Nephron (organoid): ENCODE measurements at regions not wholly inside any gene's neighbourhood (a gene's known extent, or its start where the extent isn't known, plus 50 kb on each side); places are given as distances from the start of the nearest gene placed in this dataset.
"Not testable (repeated sequence)": the region's sequence is repeated elsewhere in the genome, so short reads cannot be mapped to it uniquely, and the experiment has no call there.

Experiments
- H3K27ac Mint-ChIP-seq, 3 experiments: 2 replicates each; pipeline ENCODE4 v1.8.0; 2020; ENCODE audit warnings: mixed read lengths in 3 of 3, mild to moderate bottlenecking in 2 of 3, moderate library complexity in 1 of 3
- H3K27me3 Mint-ChIP-seq: 2 replicates; pipeline ENCODE4 v1.8.0; 2021; ENCODE audit warnings: low read depth, mild to moderate bottlenecking, moderate library complexity, mixed read lengths
- H3K36me3 Mint-ChIP-seq: 2 replicates; pipeline ENCODE4 v1.8.0; 2020; ENCODE audit warnings: low read depth, mixed read lengths
- H3K4me1 Mint-ChIP-seq: 2 replicates; pipeline ENCODE4 v1.8.0; 2020; ENCODE audit warnings: mixed read lengths
- H3K4me3 Mint-ChIP-seq, 3 experiments: 2 replicates each; pipeline ENCODE4 v1.8.0; 2020; ENCODE audit warnings: mild to moderate bottlenecking in 3 of 3, mixed read lengths in 3 of 3, moderate library complexity in 2 of 3
- H3K9me3 Mint-ChIP-seq: 2 replicates; pipeline ENCODE4 v1.8.0; 2020; ENCODE audit warnings: mixed read lengths
- TF ChIP-seq, protein P1 (sequence below), 3 experiments: fragments of 200-600 bp; sonication (generic); IDR thresholded peaks; one replicate each; pipeline ENCODE4 v1.5.0; 2021; ENCODE audit warnings: antibody characterized with exemption in 3 of 3; ENCODE audit not compliant: unreplicated experiment in 3 of 3

DNA sequence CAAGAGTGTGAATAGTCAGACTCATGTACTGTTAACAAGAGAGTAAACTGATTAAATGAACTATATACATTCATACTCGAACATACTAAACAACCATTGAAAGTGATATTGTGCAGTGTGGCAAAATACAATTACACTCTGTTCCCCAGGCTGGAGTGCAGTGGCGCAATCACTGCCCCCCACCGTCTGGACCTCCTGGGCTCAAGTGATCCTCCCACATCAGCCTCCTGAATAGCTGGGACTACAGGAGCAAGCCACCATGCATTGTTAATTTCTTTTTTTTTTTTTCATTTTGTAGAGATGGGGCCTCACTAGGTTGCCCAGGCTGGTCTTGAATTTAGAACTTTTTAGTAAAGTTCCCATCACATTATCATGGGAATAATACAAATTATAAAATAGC is 77.3 kb upstream of the LSM14A start:
- H3K9me3 Mint-ChIP-seq = no peaks in the 10 kb centered on the region
- TF ChIP-seq, protein P1, sequence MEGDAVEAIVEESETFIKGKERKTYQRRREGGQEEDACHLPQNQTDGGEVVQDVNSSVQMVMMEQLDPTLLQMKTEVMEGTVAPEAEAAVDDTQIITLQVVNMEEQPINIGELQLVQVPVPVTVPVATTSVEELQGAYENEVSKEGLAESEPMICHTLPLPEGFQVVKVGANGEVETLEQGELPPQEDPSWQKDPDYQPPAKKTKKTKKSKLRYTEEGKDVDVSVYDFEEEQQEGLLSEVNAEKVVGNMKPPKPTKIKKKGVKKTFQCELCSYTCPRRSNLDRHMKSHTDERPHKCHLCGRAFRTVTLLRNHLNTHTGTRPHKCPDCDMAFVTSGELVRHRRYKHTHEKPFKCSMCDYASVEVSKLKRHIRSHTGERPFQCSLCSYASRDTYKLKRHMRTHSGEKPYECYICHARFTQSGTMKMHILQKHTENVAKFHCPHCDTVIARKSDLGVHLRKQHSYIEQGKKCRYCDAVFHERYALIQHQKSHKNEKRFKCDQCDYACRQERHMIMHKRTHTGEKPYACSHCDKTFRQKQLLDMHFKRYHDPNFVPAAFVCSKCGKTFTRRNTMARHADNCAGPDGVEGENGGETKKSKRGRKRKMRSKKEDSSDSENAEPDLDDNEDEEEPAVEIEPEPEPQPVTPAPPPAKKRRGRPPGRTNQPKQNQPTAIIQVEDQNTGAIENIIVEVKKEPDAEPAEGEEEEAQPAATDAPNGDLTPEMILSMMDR (IDR thresholded peaks at IDR 0.05; ENCODE audit: unreplicated experiment in 3 of 3) = no peak
- H3K27ac Mint-ChIP-seq = no peak overlapping the region
- H3K4me3 Mint-ChIP-seq = no peak overlapping the region
- no peaks in the 10 kb centered on the region for H3K36me3 Mint-ChIP-seq
- peaks cover 5% of the 10 kb centered on the region for H3K4me1 Mint-ChIP-seq
- H3K27me3 Mint-ChIP-seq = peaks cover 13% of the 10 kb centered on the region

DNA sequence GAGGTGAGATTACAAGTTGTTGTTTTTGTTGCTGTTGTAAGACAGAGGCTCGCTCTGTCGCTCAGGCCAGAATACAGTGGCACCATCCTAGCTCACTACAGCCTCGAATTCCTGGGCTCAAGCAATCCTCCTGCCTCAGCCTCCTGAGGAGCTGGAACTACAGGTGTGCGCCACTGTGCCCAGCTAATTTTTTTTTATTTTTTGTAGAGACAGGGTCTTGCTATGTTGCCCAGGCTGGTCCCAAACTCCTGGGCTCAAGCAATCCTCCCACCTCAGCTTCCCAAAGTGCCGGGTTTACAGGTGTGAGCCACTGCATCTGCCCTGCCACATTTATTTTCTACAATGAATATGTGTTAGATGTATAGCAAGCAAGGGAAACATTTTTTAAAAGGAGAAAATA is 76.9 kb upstream of the LSM14A start:
- H3K4me3 Mint-ChIP-seq, H3K36me3 Mint-ChIP-seq, H3K27ac Mint-ChIP-seq, H3K9me3 Mint-ChIP-seq, H3K4me1 Mint-ChIP-seq: not testable (repeated sequence)
- H3K27me3 Mint-ChIP-seq = peaks cover 16% of the 10 kb centered on the region

- H3K27me3 Mint-ChIP-seq = peaks cover 16% of the 10 kb centered on the region
- peak overlapping the region in 2 of 3 experiments; percentile 22 to 23 for H3K4me3 Mint-ChIP-seq
- TF ChIP-seq, protein P1 (IDR thresholded peaks at IDR 0.05; ENCODE audit: unreplicated experiment in 3 of 3) = peak; percentile 60 to 83 (median 66)
- H3K9me3 Mint-ChIP-seq = no peaks in the 10 kb centered on the region
- H3K27ac Mint-ChIP-seq = no peak overlapping the region
- H3K4me1 Mint-ChIP-seq = peaks cover 5% of the 10 kb centered on the region
- H3K36me3 Mint-ChIP-seq = no peaks in the 10 kb centered on the region
Measured at GRCh38 chr19:34096020-34096915, 76.0 kb upstream of the LSM14A start.

GRCh38 chr19:34104096-34104495 is 68.2 kb upstream of the LSM14A start:
- H3K4me1 Mint-ChIP-seq = no peaks in the 10 kb centered on the region

GRCh38 chr19:34104557-34104956 is 67.7 kb upstream of the LSM14A start:
- H3K4me1 Mint-ChIP-seq = no peaks in the 10 kb centered on the region
- no peaks in the 10 kb centered on the region for H3K9me3 Mint-ChIP-seq
- H3K27me3 Mint-ChIP-seq = peaks cover 7% of the 10 kb centered on the region
- no peaks in the 10 kb centered on the region for H3K36me3 Mint-ChIP-seq
- H3K4me3 Mint-ChIP-seq = no peak overlapping the region
- TF ChIP-seq, protein P1 (IDR thresholded peaks at IDR 0.05; ENCODE audit: unreplicated experiment in 3 of 3) = no peak
- H3K27ac Mint-ChIP-seq = no peak overlapping the region

More at GRCh38 chr19:34104096-34104495, 68.2 kb upstream of the LSM14A start:
- Mint-ChIP-seq H3K27me3 (peaks cover 5% of the 10 kb centered on the region), H3K36me3 (no peaks in the 10 kb centered on the region), H3K27ac (no peak overlapping the region), H3K9me3 (no peaks in the 10 kb centered on the region), H3K4me3 (no peak overlapping the region)
- TF ChIP-seq, protein P1 (IDR thresholded peaks at IDR 0.05; ENCODE audit: unreplicated experiment in 3 of 3) = no peak

DNA sequence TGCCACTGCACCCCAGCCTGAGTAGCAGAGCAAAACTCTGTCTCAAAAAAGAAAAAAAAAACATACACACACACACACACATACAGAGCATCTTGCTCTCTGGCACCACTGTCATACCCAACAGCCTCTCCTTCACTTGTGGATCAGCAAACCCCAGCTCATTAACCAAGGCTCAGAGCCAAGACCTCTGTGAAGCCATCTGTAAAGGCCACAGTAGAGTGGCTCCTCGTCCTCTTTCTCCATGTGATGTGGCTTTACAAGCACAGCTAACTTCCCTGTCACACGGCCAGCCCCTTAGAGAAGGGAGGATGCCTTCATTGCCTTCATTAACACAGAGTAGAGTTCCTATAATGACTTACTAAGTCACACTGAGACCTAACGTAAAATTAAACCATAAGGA is 62.7 kb upstream of the LSM14A start:
- Mint-ChIP-seq H3K27ac (no peak overlapping the region), H3K4me1 (no peaks in the 10 kb centered on the region), H3K36me3 (no peaks in the 10 kb centered on the region), H3K27me3 (peaks cover 5% of the 10 kb centered on the region), H3K9me3 (no peaks in the 10 kb centered on the region), H3K4me3 (no peak overlapping the region)
- TF ChIP-seq, protein P1 (IDR thresholded peaks at IDR 0.05; ENCODE audit: unreplicated experiment in 3 of 3) = no peak
